ENCODE measurements at regions not wholly inside any gene's neighbourhood (a gene's known extent, or its start where the extent isn't known, plus 50 kb on each side); places are given as distances from the start of the nearest gene placed in this dataset.
A peak's percentile ranks its signal among the peaks of the same experiment; 100 is the strongest.
"Not testable (repeated sequence)": the region's sequence is repeated elsewhere in the genome, so short reads cannot be mapped to it uniquely, and the experiment has no call there.

DNA sequence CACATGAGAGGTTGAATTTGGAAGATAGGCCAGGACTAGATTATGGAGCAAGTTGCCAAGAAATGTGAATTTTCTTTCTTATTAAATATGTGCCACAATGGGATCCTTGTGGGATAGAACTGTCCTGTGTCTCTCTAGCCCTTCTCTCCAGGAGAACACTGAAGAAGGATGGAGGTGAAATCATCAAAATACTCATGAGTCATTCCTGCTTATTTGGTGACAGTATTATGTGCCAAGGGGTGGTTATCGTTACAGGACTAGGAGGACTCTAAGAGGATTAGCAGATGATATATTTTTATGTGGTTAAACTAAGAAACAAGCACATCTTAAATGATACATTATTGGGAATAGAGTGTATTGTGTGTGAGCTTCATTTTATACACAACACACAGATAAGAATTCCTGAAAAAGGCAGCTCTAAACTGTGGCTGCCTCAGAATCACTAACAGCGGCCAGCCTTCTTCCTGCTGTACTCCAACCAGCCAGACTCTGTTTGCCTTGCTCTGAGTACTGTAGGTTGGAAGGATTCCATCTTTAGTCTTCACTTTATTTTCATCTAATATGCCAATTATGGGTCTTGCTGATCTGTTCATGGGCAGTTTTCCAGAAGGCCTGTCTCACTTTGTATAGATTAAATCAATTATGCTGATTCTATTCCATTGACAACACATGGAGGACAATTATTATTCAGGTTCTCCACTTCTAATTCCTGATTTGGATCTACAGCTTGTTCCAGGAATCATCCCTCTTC lies 325.8 kb downstream of the ABCC12 start:
- H3K4me3 ChIP-seq, result no peak overlapping the region

DNA sequence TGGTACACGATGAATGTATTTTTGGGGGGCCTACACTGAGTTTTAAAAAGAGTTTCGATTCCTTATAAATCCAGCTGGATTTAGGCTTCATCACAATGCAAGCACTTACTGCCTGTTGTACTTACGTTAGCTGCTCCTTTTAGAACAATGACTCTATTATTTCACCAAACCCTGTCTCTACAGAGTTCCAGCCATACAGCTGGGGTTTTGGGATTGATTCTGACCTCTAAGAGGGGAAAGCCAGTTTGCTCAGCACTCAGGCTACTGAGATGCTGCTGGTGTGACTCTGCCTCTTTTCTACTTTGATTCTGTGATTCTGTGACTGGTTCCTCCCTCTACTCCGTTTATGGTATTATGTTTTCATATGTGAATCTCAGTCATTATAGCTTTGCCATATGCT lies 329.7 kb downstream of the ABCC12 start:
- no peak overlapping the region for H3K4me3 ChIP-seq
- no peak overlapping the region for H3K27ac ChIP-seq

More for the DNA sequence above, 325.8 kb downstream of the ABCC12 start:
- no peak overlapping the region for H3K27ac ChIP-seq

DNA sequence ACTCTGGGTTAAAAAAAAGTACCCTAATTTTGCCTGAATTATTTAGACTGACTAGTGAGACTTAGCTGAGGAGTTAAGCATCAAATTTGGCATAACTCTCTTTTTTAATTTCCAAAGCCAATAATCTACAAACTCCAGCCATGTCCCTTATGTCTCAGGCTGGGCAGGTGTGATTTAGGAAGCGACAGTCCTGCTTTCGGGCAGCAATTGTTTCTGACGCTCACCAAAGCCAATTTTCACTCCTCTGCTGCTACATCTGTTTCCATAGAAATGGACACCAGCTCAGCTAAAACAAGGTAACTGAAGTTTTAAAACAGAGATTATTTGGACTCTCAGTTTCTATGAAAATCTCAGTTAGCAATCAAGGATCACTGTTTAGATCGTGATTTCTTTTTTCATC lies 338.7 kb downstream of the ABCC12 start:
- H3K27ac ChIP-seq, result no peak overlapping the region
- no peak overlapping the region for H3K4me3 ChIP-seq

DNA sequence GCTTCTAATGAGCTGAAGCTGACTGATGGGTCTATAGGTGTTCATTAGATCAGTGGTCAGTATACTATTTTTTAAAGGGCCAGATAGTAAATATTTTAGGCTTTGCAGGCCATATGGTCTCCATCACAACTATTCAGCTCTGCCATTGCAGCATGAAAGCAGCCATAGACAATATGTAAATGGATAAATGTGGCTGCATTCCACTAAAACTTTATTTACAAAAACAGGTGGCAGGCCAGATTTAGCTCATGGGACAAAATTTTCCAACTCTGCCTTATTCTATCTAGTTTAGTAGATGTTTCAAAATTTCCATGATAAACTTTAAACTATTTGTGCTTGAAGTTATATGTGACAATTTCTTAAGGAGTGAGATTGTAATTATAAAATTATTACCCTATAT lies 339.3 kb downstream of the ABCC12 start:
- Histone ChIP-seq H3K4me3 (no peak overlapping the region), H3K27ac (no peak overlapping the region)

DNA sequence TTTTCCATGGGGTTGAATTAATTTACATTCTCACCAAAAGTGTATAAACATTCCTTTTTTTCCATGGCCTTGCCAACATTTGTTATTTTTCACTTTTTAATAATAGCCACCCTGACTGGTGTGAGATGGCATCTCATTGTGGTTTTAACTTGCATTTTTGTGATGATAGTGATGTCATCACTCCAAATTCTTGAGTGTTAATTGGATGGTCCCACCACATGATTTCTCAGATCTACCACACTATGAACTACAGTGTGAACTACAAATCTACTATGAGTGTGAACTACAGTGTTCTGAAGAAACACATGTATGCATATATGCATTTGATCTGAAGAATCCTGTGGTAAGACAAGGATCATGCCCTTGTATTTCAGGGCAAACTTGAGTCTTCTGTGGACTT lies 340.1 kb downstream of the ABCC12 start:
- no peak overlapping the region for H3K27ac ChIP-seq
- no peak overlapping the region for H3K4me3 ChIP-seq

DNA sequence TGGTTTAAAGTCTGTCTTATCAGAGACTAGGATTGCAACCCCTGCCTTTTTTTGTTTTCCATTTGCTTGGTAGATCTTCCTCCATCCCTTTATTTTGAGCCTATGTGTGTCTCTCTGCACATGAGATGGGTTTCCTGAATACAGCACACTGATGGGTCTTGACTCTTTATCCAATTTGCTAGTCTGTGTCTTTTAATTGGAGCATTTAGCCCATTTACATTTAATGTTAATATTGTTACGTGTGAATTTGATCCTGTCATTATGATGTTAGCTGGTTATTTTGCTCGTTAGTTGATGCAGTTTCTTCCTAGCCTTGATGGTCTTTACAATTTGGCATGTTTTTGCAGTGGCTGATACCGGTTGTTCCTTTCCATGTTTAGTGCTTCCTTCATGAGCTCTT lies 344.0 kb downstream of the ABCC12 start:
- H3K27ac ChIP-seq, H3K4me3 ChIP-seq: not testable (repeated sequence)

DNA sequence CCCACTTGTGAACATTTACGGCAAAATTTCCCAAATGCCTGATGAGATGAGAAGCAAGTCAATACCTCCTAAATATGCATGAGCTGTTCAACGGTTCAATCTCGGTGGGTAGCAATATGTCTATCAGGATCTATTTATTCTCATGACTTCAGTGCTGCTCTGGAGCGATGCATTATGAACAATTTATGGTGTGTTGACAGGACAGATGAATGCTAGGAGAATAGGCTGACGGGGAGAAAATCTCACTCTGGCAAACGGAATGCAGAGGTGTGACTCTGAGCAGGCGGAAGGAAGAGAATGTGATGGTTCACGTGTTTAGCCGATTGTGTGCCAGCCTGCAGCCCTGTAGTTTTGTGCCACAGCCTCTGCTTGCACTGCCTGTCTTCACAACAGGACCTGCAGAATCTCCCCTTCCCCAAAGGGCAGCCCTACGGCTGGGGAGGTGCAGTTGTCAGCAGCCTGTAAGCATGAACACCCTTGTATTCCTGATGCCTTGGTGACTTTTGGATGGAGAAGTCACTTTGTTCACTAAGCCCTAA lies 345.2 kb downstream of the PHKB start:
- Histone ChIP-seq H3K27ac (no peak overlapping the region), H3K4me3 (no peak overlapping the region)

DNA sequence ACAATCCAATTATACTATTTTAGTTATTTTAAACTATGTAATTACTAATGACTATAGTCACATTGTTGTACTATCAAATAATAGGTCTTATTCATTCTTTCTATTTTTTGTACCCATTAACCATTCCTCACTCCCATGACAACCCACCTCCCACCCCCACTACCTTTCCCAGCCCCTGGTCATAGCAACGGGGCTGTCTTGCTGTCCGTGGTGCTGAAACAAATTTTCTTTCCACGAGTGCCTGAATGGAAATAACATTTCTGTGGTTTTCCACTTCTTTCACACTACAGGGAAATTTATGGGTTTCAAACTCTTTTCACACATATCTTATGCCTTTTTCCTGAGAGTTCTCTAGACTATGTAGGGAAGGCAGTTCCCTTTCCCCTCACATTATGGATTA lies 326.6 kb downstream of the PHKB start:
- H3K4me3 ChIP-seq, result no peak overlapping the region
- no peak overlapping the region for H3K27ac ChIP-seq

DNA sequence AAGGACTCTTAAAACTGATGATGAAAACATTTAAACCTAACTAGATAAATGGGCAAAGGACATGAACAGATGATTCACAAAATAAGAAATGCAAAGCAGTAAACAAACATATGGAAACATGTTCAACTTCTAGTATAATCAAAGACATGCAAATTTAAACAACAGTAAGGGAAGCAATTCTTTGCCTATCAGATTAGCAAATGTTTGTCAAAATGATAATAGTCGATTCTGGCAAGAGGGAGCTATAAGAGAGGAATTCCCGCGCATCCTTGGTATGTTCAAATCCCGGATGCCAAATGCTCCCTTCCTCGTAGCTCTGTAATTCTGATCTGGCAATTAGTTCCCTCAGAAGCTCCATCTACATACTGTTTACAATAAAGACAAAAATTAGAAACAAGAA lies 320.5 kb downstream of the PHKB start:
- no peak overlapping the region for H3K27ac ChIP-seq
- no peak overlapping the region for H3K4me3 ChIP-seq

DNA sequence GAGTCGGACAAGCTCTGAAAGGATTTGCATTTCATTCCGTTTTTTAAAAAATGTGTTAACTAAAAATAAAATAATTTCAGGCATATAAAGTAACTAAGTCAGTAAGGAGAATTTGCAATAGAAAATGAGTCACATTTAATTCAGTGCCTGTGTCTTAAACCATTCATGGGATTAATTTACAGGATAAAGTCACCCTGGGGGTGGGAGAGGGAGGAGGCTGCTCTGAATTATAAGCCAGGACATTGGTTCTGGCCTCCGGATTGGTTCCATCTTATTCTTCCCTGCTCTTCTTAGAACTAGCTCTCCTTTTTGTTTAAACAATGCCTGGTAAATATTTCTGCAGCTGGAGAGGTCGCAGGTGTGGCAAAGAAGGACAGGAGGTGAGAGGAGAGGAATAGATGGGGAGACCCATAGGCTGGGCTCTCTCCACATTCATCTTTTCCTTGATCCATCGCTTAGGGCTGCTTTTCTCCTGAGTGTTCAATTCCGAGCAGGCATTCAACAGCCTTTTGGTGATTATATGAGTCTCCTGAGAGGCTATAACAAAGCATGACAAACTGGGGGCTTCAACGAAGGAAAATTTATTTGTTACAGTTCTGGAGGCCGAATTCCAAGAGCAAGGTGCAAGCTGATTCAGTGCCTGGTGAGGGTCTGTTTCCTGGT lies 319.2 kb downstream of the PHKB start:
- Histone ChIP-seq H3K4me3 (no peak overlapping the region), H3K27ac (no peak overlapping the region)

DNA sequence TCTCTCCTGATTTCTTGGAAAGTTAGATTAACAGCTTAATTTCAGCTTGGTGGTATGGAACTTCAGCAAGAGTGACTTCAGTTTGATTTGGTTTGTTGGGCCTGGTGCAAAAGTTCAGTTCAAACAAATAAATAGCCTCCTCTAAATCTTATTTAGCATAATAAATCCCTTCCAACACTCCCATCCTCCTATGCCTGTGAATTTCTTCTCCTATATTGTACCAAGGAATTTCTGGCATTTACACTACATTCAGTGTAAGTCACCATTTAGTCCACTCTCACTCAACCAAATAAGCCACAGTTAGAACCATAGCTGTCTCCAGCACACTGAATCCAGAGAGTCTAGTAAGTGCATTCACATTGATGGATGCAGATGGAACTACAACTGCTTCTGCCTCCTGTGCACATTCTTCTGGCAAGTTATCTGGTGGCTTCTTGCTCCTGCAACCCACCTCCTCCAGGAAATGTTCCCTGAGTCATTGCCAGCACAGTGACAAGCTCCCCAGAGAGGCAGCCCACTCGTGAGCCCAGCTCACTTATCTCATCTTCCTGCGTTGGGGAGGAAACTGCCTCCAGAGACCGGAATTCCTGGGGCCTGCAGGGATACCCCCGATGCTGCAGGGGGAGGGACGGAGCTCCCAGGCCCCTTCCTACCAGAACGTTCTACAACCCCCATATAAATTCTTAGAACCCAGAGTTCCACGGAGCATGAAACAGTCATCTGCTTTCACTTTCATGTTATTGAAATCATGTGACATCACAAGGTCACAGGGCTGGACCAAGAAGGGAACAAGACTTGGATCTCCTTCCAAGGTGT lies 318.3 kb downstream of the PHKB start:
- Histone ChIP-seq H3K27ac (peak overlapping the region in 3 of 21 experiments; percentile 15 to 55 (median 45)), H3K4me3 (peak overlapping the region in 2 of 7 experiments; percentile 7 to 17)

DNA sequence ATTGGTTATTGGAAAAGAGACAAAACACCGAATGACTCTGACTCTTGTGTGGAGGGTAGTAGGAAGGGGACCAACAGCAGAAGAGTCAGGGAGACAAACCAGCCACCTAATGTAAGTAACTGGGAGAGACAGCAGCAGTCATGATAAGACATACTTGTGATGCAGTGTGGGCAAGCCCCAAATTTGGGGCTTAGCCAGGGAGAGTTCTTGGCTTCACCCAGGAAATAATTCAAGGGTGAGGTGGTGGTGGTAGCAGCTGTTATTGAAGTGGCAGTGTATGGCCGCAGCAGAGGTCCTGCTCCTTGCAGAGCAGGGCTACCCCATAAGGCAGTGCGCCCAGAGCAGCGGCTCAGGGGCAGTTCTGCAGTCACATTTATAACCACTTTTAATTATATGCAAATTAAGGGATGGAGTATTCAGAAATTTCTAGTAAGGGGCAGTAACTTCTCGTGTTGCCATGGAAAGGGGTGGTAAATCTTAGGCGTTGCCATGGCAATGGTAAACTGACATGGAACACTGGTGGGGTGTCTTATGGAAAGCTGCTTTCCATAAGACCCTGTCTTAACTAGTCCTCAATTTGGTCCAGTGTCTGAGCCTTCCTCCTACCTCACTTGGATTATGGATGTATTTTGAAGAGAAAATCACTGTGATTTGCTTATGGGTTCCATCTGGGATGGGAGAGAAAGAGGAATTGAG lies 317.1 kb downstream of the PHKB start:
- Histone ChIP-seq H3K27ac (no peak overlapping the region), H3K4me3 (no peak overlapping the region)

DNA sequence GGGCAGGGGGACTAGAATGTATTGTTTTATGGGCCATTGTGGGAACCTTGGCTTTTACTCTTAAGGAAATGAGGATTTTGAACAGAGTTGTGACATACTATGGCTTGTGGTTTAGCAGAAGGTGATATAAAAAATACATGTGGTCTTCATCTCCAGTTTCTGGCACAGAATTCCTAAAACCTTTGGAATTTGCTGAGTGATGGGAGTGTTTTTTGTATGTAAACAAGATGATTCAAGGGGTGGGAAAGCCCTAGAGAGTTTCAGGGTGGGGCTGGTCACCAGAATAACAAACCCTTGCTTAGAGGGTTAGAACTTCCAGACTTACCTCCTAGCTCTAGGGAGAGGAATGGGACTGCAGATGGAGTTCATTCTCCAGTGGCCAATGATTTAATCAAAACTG lies 316.1 kb downstream of the PHKB start:
- no peak overlapping the region for H3K4me3 ChIP-seq
- H3K27ac ChIP-seq, result no peak overlapping the region

DNA sequence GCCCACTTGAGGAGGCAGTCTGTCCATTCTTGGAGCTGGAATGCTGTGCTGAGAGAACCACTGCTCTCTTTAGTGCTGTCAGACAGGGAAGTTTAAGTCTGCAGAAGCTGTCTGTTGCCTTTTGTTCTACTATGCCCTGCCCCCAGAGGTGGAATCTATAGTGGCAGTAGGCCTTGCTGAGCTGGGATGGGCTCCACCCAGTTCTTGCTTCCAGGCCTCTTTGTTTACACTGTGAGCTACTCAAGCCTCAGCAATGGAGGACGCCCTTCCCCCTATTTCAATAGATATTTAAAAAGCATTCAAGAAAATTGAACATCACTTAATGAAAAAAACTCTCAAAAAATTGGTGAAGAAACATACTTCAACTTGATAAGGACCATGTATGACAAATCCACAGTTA lies 313.5 kb downstream of the PHKB start:
- no peak overlapping the region for H3K4me3 ChIP-seq
- H3K27ac ChIP-seq, result no peak overlapping the region

DNA sequence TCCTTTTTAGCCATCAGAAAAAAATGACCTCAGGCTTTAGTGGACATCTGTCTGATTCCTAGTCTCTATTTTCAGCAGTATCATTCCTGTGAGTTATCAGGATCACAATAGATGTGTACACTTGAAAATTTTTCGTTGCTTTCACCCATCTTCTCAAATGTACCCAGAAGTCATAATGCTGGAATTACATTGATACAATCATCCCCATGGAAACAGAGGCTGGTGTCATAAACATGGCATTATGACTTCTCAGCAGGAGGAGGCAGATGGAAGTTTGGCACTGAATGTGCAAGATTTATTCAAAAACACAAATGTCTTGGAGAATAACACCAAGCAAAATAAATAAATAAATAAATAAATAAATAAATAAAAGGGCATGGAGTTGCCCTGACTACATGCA lies 292.5 kb downstream of the PHKB start:
- no peak overlapping the region for H3K4me3 ChIP-seq
- no peak overlapping the region for H3K27ac ChIP-seq
